ENCODE measurements at regions not wholly inside any gene's neighbourhood (a gene's known extent, or its start where the extent isn't known, plus 50 kb on each side); places are given as distances from the start of the nearest gene placed in this dataset.

DNA sequence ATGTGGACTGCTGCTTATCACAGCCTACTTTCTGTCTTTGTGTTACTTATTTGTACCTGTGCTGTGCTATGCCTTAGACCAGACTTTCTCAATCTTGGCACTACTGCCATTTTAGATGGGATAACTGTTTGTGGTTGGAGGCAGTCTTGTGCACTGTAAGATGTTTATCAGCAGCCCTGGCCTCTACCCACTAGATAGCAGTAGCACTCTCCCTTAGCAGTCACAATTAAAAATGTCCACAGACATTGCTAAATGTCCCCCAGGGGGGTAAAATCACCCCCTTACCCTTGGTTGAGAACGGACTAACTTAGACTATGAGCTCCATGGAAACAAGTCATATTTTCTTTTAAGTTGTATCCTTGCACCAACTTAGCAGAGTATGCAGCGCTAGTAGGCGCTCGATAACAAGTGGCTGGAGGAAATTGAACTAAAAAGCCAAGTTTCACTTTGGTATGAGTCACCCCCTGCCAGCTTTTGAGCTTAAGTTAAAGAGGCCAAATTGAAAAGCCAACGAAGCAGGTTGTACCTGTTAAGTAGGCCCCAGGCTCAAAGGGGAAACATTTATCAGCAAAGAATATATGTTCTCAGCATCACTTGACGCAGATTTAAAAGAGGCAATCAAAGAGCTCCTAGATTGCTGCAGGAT lies 304.8 kb upstream of the SORL1-AS1 start:
- DNase-seq, result no peak
- Mint-ChIP-seq H3K4me1 (peaks cover 13% of the 10 kb centered on the region), H3K36me3 (ENCODE audit: low read depth) (no peaks in the 10 kb centered on the region), H3K9me3 (no peaks in the 10 kb centered on the region), H3K27ac (no peak overlapping the region), H3K4me3 (no peak overlapping the region), H3K27me3 (ENCODE audit: low read depth, poor library complexity) (no peaks in the 10 kb centered on the region)
- TF ChIP-seq, protein P1, sequence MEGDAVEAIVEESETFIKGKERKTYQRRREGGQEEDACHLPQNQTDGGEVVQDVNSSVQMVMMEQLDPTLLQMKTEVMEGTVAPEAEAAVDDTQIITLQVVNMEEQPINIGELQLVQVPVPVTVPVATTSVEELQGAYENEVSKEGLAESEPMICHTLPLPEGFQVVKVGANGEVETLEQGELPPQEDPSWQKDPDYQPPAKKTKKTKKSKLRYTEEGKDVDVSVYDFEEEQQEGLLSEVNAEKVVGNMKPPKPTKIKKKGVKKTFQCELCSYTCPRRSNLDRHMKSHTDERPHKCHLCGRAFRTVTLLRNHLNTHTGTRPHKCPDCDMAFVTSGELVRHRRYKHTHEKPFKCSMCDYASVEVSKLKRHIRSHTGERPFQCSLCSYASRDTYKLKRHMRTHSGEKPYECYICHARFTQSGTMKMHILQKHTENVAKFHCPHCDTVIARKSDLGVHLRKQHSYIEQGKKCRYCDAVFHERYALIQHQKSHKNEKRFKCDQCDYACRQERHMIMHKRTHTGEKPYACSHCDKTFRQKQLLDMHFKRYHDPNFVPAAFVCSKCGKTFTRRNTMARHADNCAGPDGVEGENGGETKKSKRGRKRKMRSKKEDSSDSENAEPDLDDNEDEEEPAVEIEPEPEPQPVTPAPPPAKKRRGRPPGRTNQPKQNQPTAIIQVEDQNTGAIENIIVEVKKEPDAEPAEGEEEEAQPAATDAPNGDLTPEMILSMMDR (IDR thresholded peaks at IDR 0.05), result no peak

DNA sequence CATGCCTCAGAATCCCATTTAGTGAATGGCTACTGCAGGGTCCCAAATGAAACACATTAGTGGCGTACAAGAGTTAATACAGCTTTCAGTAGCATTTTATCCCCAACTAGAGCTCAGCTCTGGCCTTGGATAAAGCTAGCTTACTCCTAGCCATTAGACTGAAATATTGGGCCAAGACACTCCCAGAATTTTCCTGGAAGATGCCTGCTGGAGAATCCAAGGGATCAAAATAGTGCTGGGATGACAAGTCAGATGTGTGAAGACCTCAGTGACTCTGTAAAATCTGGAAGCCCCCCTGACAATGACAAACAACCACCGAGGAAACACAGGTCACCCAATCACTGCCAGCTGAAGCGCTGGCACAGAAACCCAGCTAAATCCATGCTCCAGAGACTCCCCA lies 303.1 kb upstream of the SORL1-AS1 start:
- Mint-ChIP-seq H3K36me3 (ENCODE audit: low read depth) (no peaks in the 10 kb centered on the region), H3K27me3 (ENCODE audit: low read depth, poor library complexity) (no peaks in the 10 kb centered on the region), H3K4me3 (no peak overlapping the region), H3K4me1 (peaks cover 13% of the 10 kb centered on the region), H3K27ac (no peak overlapping the region), H3K9me3 (no peaks in the 10 kb centered on the region)
- no peak for DNase-seq
- TF ChIP-seq, protein P1 (IDR thresholded peaks at IDR 0.05), result no peak

DNA sequence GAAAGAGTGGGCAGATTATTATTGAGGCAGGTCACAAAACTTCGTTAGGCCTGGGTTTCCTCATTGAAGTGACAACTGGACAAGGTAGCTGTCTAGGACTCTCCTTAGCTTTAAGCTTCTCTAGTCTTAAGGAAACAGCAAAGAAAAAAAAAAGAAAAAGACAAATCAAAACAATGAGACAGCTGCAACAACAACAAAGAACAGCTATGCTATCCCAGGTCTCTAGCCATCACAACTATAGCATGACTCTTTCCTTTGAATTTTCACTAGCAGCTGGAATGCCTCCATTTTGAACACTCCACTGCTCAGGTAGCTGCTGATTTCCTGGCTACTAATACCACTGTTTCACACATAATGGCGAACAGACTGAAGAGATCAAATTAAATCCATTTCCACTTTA lies 302.4 kb upstream of the SORL1-AS1 start:
- Mint-ChIP-seq H3K9me3 (no peaks in the 10 kb centered on the region), H3K27ac (no peak overlapping the region), H3K4me3 (no peak overlapping the region), H3K27me3 (ENCODE audit: low read depth, poor library complexity) (peaks cover 3% of the 10 kb centered on the region), H3K36me3 (ENCODE audit: low read depth) (no peaks in the 10 kb centered on the region), H3K4me1 (peaks cover 13% of the 10 kb centered on the region)
- TF ChIP-seq, protein P1 (IDR thresholded peaks at IDR 0.05), result no peak
- DNase-seq, result no peak

DNA sequence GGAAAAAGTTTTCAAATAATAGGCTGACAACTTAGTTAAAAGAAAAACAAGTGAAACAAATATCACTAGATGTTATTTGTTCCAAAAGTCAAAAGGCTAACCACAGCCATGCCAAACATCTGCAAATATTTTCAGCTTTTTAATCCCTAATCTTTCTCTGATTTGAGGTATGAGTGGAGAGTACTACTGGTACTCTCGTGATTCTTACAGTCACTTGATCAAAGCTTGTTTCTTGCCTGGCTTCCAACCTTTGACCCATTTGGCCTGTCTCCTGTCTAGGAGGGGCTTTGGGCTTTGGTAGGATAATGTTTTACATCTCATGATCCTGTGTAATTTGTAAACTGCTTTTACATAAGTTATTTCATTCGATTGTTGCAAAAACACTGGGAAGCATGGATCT lies 301.8 kb upstream of the SORL1-AS1 start:
- H3K27me3 Mint-ChIP-seq (ENCODE audit: low read depth, poor library complexity), result peaks cover 3% of the 10 kb centered on the region
- no peak overlapping the region for H3K4me3 Mint-ChIP-seq
- TF ChIP-seq, protein P1 (IDR thresholded peaks at IDR 0.05), result no peak
- no peaks in the 10 kb centered on the region for H3K9me3 Mint-ChIP-seq
- no peak for DNase-seq
- no peak overlapping the region for H3K27ac Mint-ChIP-seq
- H3K36me3 Mint-ChIP-seq (ENCODE audit: low read depth), result no peaks in the 10 kb centered on the region
- peaks cover 13% of the 10 kb centered on the region for H3K4me1 Mint-ChIP-seq

DNA sequence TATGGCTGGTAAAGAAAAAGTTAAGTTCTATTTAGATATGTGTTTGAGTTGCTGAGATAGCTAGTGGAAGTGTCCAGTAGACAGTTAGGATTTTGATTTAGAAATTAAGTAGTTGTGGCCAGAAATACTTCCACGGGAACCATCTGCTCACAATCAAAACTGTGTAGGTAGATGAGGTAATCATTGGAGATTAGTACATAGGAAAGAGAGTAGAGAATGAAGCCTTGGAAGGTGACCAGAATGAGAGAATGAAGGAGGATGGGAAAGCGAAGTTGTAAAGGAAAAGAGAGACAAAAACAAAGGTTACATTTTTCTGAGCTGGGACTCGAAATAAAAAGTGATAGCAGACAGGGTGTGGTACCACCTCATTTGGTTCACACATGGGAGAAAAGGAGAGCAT lies 296.9 kb upstream of the SORL1-AS1 start:
- Mint-ChIP-seq H3K9me3 (peaks cover 4% of the 10 kb centered on the region), H3K4me3 (no peak overlapping the region)
- TF ChIP-seq, protein P1 (IDR thresholded peaks at IDR 0.05), result no peak

DNA sequence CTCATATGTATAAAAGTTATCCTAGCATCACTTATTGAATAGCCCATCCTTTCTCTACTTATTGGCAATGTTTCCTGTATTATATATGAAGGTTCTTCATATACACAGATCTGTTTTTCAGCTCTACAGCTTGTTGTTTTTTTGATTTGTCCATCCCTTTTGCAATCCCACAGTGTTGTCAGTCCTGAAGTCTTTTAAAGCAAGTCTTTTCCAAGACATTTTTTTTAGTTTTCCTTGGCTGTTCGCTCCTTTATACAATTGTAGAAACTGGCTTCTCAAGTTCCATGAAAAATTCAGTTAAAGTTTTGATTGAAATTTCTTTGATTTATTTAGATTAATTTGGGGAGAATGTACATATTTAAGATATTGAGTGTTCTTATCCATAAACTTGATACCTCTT lies 295.3 kb upstream of the SORL1-AS1 start:
- Mint-ChIP-seq H3K4me3 (no peak overlapping the region), H3K4me1 (no peaks in the 10 kb centered on the region), H3K27ac (no peak overlapping the region), H3K9me3 (peaks cover 17% of the 10 kb centered on the region), H3K36me3 (ENCODE audit: low read depth) (no peaks in the 10 kb centered on the region), H3K27me3 (ENCODE audit: low read depth, poor library complexity) (peaks cover 3% of the 10 kb centered on the region)
- TF ChIP-seq, protein P1 (IDR thresholded peaks at IDR 0.05), result no peak
- no peak for DNase-seq

More for the DNA sequence above, 296.9 kb upstream of the SORL1-AS1 start:
- peaks cover 3% of the 10 kb centered on the region for H3K27me3 Mint-ChIP-seq (ENCODE audit: low read depth, poor library complexity)
- no peaks in the 10 kb centered on the region for H3K36me3 Mint-ChIP-seq (ENCODE audit: low read depth)
- DNase-seq, result no peak
- no peak overlapping the region for H3K27ac Mint-ChIP-seq
- H3K4me1 Mint-ChIP-seq, result peaks cover under 1% of the 10 kb centered on the region

Measured in nephron progenitor cell (in vitro differentiated cells).